DND-41 (cell line): ENCODE measurements at regions not wholly inside any gene's neighbourhood (a gene's known extent, or its start where the extent isn't known, plus 50 kb on each side); places are given as distances from the start of the nearest gene placed in this dataset.

ENCODE experiments used
- ATAC-seq: fragments of 200-7000 bp; cut with Tn5 transposase; 3 replicates; pipeline ENCODE4 v1.9.1; 2021; ENCODE audit warnings: low read depth; ENCODE audit not compliant: insufficient read depth
- DNase-seq: peaks from one replicate; pipeline ENCODE4 v3.0.0-alpha.2; 2020
- H2AFZ ChIP-seq: 2 replicates; pipeline ENCODE4 v1.6.0; 2012; ENCODE audit warnings: low read depth, low read length
- H3K27ac ChIP-seq: 2 replicates; pipeline ENCODE4 v1.5.1; 2012; ENCODE audit warnings: low read length, inconsistent platforms
- H3K27me3 ChIP-seq: fragments of 200-600 bp; sonication (generic); 2 replicates; pipeline ENCODE4 v1.6.0; 2012; ENCODE audit warnings: low read length, mild to moderate bottlenecking, inconsistent platforms; ENCODE audit not compliant: insufficient read depth, poor library complexity
- H3K36me3 ChIP-seq: 2 replicates; pipeline ENCODE4 v1.5.1; 2012; ENCODE audit warnings: low read length, inconsistent platforms; ENCODE audit not compliant: insufficient read depth
- H3K4me1 ChIP-seq: 2 replicates; pipeline ENCODE4 v1.5.1; 2012; ENCODE audit warnings: mild to moderate bottlenecking, low read length; ENCODE audit not compliant: insufficient read depth
- H3K4me2 ChIP-seq: 2 replicates; pipeline ENCODE4 v1.6.0; 2012; ENCODE audit warnings: mild to moderate bottlenecking, moderate library complexity, low read length, inconsistent platforms; ENCODE audit not compliant: insufficient read depth
- H3K4me3 ChIP-seq, 2 experiments: fragments of 200-600 bp in 1 of 2; shearing (Covaris generic) in 1 of 2; 2 replicates each; pipeline ENCODE4 v1.5.1; 2012 to 2016; ENCODE audit warnings: inconsistent platforms in 2 of 2, low read length in 2 of 2, mild to moderate bottlenecking in 2 of 2, low read depth in 1 of 2, moderate library complexity in 1 of 2
- H3K79me2 ChIP-seq: 2 replicates; pipeline ENCODE4 v1.6.0; 2012; ENCODE audit warnings: low read length, inconsistent platforms; ENCODE audit not compliant: insufficient read depth
- H3K9ac ChIP-seq: 2 replicates; pipeline ENCODE4 v1.6.0; 2012; ENCODE audit warnings: low read depth, mild to moderate bottlenecking, inconsistent platforms, low read length, moderate library complexity
- H3K9me3 ChIP-seq: 2 replicates; pipeline ENCODE4 v1.5.1; 2012; ENCODE audit warnings: low read length, moderate library complexity, mild to moderate bottlenecking, inconsistent platforms; ENCODE audit not compliant: insufficient read depth, severe bottlenecking
- H4K20me1 ChIP-seq: 2 replicates; pipeline ENCODE4 v1.6.0; 2012; ENCODE audit warnings: low read length; ENCODE audit not compliant: insufficient read depth
- CTCF ChIP-seq: IDR thresholded peaks from 2 replicates; pipeline ENCODE4 v1.5.1; 2012; ENCODE audit warnings: borderline replicate concordance, low read length, moderate library complexity, mild to moderate bottlenecking; ENCODE audit not compliant: poor library complexity, severe bottlenecking; ENCODE audit errors: extremely low read depth
- EZH2 ChIP-seq: IDR thresholded peaks from 3 replicates; pipeline ENCODE4 v1.6.1; 2012; ENCODE audit warnings: borderline replicate concordance, low read depth, mild to moderate bottlenecking, moderate library complexity, low read length, inconsistent platforms; ENCODE audit not compliant: severe bottlenecking

GRCh38 chr3:83649692-83650091, 1309.1 kb upstream of the CADM2 start:
- Histone ChIP-seq H3K36me3 (no peaks in the 10 kb centered on the region), H3K27ac (no peak overlapping the region), H2AFZ (no peak overlapping the region), H3K9me3 (no peaks in the 10 kb centered on the region), H3K4me2 (no peak overlapping the region), H3K27me3 (no peaks in the 10 kb centered on the region), H3K9ac (no peak overlapping the region), H4K20me1 (no peaks in the 10 kb centered on the region), H3K4me1 (peaks cover 4% of the 10 kb centered on the region; the same call in 1 of the 2 replicates), H3K4me3 (no peak overlapping the region), H3K79me2 (no peaks in the 10 kb centered on the region)
- ATAC-seq (no peak), DNase-seq (no peak)
- TF ChIP-seq CTCF (no peak), EZH2 (no peak)

- Histone ChIP-seq H3K79me2 (no peaks in the 10 kb centered on the region), H3K27me3 (no peaks in the 10 kb centered on the region), H2AFZ (no peak overlapping the region), H3K4me3 (no peak overlapping the region), H3K27ac (no peak overlapping the region), H3K4me1 (peaks cover 4% of the 10 kb centered on the region; the same call in 1 of the 2 replicates), H4K20me1 (no peaks in the 10 kb centered on the region), H3K9ac (no peak overlapping the region), H3K9me3 (no peaks in the 10 kb centered on the region), H3K4me2 (no peak overlapping the region), H3K36me3 (no peaks in the 10 kb centered on the region)
- ATAC-seq (no peak), DNase-seq (no peak)
- TF ChIP-seq EZH2, result no peak
- TF ChIP-seq CTCF, result no peak
Measured at GRCh38 chr3:83655083-83655482, 1303.7 kb upstream of the CADM2 start.

GRCh38 chr3:83662381-83662960, 1296.3 kb upstream of the CADM2 start:
- H3K4me1 ChIP-seq, result no peaks in the 10 kb centered on the region
- H3K27ac ChIP-seq, result no peak overlapping the region
- no peaks in the 10 kb centered on the region for H3K36me3 ChIP-seq
- no peaks in the 10 kb centered on the region for H4K20me1 ChIP-seq
- no peak for TF ChIP-seq EZH2
- TF ChIP-seq CTCF, result no peak
- H3K79me2 ChIP-seq, result no peaks in the 10 kb centered on the region
- no peak overlapping the region for H3K9ac ChIP-seq
- no peak overlapping the region for H2AFZ ChIP-seq
- no peak overlapping the region for H3K4me3 ChIP-seq
- no peak overlapping the region for H3K4me2 ChIP-seq
- DNase-seq (no peak), ATAC-seq (no peak)
- H3K27me3 ChIP-seq, result no peaks in the 10 kb centered on the region
- H3K9me3 ChIP-seq, result no peaks in the 10 kb centered on the region
